ENCODE measurements at regions not wholly inside any gene's neighbourhood (a gene's known extent, or its start where the extent isn't known, plus 50 kb on each side); places are given as distances from the start of the nearest gene placed in this dataset.

- TF ChIP-seq POLR2A (IDR thresholded peaks at IDR 0.05) = no peak
- TF ChIP-seq, protein P1, sequence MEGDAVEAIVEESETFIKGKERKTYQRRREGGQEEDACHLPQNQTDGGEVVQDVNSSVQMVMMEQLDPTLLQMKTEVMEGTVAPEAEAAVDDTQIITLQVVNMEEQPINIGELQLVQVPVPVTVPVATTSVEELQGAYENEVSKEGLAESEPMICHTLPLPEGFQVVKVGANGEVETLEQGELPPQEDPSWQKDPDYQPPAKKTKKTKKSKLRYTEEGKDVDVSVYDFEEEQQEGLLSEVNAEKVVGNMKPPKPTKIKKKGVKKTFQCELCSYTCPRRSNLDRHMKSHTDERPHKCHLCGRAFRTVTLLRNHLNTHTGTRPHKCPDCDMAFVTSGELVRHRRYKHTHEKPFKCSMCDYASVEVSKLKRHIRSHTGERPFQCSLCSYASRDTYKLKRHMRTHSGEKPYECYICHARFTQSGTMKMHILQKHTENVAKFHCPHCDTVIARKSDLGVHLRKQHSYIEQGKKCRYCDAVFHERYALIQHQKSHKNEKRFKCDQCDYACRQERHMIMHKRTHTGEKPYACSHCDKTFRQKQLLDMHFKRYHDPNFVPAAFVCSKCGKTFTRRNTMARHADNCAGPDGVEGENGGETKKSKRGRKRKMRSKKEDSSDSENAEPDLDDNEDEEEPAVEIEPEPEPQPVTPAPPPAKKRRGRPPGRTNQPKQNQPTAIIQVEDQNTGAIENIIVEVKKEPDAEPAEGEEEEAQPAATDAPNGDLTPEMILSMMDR (IDR thresholded peaks at IDR 0.05) = no peak
Observed at GRCh38 chr18:38420611-38421010, 855.0 kb upstream of the CELF4 start.

Measured in testis (tissue), 2 donors.